ENCODE measurements at regions not wholly inside any gene's neighbourhood (a gene's known extent, or its start where the extent isn't known, plus 50 kb on each side); places are given as distances from the start of the nearest gene placed in this dataset.

- no peak for DNase-seq
Observed at GRCh38 chr16:80066805-80067580, 466.5 kb upstream of the MAF start.

DNA sequence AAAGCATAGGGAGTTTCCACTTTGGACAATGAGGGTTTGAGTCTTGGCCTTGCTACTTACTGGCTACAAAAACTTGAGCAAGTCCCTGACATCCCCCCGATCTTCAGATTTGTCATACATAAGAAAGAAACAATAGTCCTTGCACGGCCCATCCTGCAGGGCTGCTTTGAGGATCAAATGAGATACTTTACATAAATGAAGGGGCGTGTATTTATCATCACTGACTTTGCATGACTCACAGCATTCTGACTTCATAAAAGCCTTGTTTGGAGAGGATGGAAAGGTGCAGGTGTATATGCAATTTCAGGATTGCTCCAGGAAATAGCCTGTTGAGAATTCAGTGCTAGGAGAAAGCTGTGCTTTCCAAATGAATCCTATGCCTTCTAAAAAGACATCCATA is 465.0 kb upstream of the MAF start:
- no peak for DNase-seq

- no peak for DNase-seq
Observed at GRCh38 chr16:80063713-80064069, 463.2 kb upstream of the MAF start.

DNA sequence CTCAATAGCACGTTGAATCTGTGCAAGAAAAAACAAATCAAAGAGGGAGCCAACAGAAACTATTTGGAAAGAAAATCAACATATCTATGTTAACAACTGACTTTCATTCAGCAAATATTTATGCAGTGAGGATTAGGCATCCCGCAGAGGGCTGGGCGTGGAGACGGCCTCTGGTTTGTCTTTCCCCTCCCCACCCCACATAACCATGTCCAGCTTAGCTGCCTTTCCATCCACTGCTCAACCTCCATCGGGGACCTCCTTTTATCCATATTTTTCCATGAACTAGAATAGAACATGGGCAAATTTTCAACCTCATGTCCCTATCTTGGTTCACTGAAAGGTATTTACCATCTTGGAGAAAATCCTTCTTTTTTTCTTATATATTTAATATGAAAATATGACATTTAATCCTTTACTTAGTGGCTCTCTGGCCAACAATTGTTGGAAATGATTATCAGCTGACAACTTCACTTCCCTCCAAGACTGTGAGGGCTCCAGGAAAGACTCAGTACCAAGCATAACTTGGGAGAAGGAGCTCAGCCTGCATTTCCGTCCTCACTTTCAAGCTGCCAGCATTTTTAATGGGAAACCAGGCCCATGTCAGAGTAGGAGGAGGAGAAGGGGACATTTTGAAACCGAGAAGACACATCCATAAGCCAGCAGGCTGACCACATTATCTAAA is 462.6 kb upstream of the MAF start:
- DNase-seq, result no peak

- no peak for DNase-seq
Observed at GRCh38 chr16:80062361-80063030, 462.0 kb upstream of the MAF start.

DNA sequence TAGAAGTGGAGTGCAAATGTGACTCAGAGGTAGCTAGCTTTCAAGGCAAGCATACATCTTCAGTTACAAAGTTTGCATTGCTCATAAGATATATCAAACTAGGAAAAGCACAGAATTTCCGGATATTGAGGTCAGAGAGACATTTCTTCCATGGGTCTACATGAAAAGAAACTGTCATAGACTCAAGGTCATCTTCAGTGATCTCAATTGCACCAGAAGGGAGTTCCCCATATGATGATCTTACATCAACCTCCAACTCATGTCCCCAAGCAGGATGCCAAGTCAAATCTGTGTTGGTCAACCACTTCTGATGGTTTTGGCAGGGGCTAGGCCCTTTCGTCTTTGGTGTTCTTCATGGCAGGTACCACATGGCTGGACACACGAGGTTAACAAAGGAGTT is 459.9 kb upstream of the MAF start:
- DNase-seq, result no peak

GRCh38 chr16:80059836-80060235 is 459.3 kb upstream of the MAF start:
- DNase-seq, result no peak

DNA sequence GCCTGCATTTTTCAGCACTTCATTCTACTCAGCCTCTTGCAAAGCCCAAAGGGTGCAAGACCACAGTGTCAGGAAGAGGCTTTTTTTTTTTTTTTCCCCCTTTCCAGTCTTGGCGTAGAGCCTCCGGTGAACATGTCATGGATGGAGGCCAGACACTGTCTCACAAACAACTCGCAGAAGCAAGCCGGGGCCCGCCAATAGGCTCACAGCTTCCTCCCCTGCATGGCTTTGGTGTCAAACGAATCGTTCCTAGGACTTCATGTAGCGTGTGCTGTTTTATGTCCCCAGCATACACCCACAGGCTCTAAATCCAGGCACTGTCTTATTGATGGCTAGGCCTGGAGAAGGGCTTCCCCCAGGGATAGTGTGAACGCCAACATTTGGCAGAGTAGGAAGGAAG is 457.7 kb upstream of the MAF start:
- DNase-seq, result no peak

- no peak for DNase-seq
Observed at GRCh38 chr16:80056324-80056723, 455.8 kb upstream of the MAF start.

- no peak for DNase-seq
Observed at GRCh38 chr16:80055831-80056230, 455.3 kb upstream of the MAF start.

- DNase-seq, result no peak
Observed at GRCh38 chr16:80054647-80055046, 454.1 kb upstream of the MAF start.

DNA sequence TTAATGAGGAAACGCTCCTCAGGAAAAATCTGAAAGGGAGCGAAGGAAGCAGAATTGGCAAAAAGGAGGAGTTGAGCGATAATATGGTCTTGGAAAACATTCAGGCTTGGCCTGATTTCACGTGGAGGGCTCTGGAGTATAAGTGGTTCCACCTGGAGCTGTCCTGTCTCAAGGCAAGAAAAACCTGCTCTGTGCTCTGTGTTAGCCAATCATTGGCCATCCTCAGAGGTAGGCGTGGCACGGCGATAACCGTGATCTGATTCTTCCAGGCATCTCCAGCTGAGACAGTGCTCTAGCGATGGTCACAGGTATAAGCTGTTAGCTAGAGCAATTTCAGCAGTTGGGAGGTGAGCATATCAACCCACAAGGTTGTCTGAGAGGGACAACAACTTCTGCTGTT is 450.5 kb upstream of the MAF start:
- DNase-seq, result no peak

DNA sequence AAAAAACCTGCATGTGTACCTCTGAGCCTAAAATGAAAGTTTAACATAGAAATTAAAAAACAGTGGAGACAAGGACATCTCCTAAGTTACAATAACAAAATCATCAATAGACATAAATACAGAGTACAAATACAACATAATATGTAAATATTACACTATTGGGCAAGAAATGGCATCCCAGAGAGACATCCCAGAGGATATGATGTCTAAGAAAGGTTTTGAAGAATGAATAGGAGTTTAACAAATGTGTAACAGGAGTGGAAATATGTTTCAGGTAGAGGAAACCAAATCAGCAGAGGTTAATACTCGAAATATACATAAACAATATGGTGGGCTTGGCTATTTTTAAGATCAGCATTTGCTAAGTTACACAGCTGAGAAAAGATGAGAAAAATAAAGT is 447.7 kb upstream of the MAF start:
- no peak for DNase-seq

DNA sequence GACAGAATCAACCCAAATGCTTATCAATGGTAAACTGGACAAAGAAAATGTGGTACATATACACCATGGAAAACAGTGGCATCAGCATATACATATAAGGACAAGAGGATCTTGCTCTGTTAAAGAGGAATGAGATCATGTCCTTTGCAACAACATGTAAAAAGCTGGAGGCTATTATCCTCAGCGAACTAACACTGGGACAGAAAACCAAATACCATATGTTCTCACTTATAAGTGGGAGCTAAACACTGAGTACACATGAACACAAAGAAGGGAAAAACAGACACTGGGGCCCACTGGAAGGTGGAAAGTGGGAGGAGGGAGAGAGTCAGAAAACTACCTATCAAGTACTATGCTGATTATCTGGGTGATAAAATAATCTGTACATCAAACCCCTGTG is 447.3 kb upstream of the MAF start:
- no peak for DNase-seq

- no peak for DNase-seq
Observed at GRCh38 chr16:80046848-80047247, 446.3 kb upstream of the MAF start.

DNA sequence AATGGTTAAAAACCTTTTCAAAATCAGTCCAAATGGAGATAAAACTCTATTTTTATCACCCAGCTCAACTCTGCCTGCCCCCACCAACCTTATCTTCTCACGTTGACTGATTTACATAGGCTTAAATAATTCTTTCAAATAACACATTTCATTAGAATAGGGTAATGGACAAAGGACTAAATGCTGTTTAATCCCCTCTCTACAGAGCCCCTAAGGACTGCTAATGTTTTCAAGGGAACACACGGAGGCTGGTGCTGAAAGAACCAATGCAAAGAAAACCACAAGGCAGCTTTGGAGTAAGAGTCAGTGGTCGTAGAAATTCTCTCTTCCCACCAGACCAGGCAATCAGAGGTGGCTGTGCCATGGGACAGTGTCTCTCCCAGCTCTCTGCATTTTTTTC is 445.7 kb upstream of the MAF start:
- DNase-seq, result no peak

DNA sequence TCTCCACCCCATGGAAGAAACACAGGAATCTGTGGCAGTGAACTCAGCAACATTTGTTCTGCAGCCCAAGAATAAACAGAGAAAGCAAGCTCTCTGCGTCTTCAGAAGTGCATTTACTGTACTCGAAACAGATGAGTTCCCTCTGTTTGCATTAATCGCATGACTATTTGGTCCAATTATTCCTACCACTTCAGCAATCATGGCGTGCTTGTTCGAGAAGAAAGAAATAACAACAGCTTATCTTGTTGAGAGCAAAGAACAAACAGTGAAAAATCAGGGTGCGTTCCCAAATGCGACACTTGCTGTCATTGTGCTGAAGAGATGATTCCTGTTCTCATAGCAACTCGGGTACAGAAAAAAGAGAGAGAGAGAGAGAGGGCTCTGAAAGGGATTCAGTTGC is 445.3 kb upstream of the MAF start:
- no peak for DNase-seq

- no peak for DNase-seq
Observed at GRCh38 chr16:80041410-80041809, 440.9 kb upstream of the MAF start.

GRCh38 chr16:80040814-80041213 is 440.3 kb upstream of the MAF start:
- no peak for DNase-seq

DNA sequence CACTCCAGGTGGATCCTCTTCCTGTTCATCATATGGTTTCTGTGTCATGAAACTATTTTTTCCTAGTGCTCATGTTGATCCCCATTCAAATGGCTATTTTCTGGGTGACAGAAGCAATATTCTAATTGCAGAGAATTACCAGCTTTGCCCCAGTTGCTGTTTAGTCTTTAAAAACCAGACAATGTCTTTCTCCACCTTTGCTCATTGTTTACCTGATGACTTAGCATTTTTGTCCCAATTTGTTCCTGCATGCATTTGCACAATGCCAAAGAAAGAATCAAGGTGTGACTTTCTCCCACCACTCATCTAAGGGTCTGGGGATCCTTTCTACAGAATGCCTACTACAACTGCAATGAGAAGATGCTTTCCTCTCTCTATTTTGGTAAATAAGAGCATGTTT is 439.9 kb upstream of the MAF start:
- DNase-seq, result no peak

DNA sequence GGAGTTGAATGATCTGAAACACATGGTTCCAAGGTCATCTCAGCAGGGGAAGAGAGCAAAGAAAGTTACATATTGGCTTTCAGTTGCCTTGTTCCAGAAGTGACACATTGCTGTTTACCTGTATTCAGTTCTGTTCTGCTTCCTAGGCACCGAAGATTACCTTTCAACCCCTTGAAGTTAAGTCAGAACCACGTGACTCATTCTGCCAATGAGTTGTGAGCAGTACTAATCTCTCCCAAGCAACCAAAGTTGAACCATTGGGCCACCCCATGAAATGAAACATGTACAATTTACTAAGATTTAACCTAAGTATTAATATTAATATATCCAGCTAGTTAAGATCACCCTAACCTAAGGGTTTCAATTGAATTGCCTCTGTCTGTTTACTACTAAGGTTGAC is 439.2 kb upstream of the MAF start:
- DNase-seq, result no peak

GRCh38 chr16:80038566-80038965 is 438.0 kb upstream of the MAF start:
- DNase-seq, result no peak

DNA sequence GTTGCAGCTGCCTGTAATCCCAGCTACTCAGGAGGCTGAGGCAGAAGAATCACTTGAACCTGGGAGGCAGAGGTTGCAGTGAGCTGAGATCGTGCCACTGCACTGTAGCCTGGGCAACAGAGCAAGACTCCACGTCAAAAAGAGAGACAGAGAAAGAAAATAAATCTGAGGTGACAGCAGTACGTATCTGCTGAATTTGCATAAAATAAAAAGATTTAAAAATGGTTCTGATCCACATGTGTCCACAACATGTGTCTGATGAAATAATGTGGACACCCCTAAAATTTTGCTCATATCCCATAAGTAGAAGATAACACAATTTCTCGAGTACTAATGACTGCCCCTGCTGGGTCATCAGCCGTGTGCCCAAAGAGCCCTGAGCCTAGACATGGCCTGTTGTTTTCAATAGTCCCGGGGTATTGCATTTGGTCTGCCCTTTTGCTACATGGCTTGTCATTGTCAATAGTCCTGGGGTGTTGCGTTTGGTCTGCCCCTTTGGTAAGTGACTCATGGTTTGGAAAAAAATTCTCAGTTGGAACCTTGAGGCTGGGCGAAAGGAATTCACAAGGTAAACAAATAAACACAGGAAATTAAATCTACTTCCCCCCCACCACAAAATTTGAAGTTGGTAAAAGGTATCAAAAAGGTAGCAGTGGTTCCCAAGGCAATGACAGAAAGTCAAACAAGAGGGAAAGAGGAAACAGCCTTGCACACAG is 434.6 kb upstream of the MAF start:
- DNase-seq, result no peak

GRCh38 chr16:80034469-80034826 is 433.9 kb upstream of the MAF start:
- no peak for DNase-seq
